Mesenchymal stem cell (in vitro differentiated cells and primary cell): ENCODE measurements at regions not wholly inside any gene's neighbourhood (a gene's known extent, or its start where the extent isn't known, plus 50 kb on each side); places are given as distances from the start of the nearest gene placed in this dataset.

Experiments
- DNase-seq: peaks from one replicate; pipeline ENCODE4 v3.0.0-alpha.2; 2013
- H2AFZ ChIP-seq: one replicate; pipeline ENCODE4 v1.6.1; 2013; ENCODE audit warnings: low read depth, mild to moderate bottlenecking, control low read depth, inconsistent platforms, low read length, moderate library complexity
- H2AK5ac ChIP-seq: 2 replicates; pipeline ENCODE4 v1.6.1; 2013; ENCODE audit warnings: low read length, moderate library complexity, mild to moderate bottlenecking, inconsistent platforms; ENCODE audit not compliant: severe bottlenecking
- H2BK120ac ChIP-seq: one replicate; pipeline ENCODE4 v1.6.1; 2013; ENCODE audit warnings: low read depth, mild to moderate bottlenecking, inconsistent platforms, low read length, moderate library complexity
- H2BK12ac ChIP-seq, 2 experiments: one replicate each; pipeline ENCODE4 v1.6.1; 2013; ENCODE audit warnings: inconsistent platforms in 2 of 2, low read length in 2 of 2, mild to moderate bottlenecking in 2 of 2, moderate library complexity in 2 of 2, control low read depth in 1 of 2
- H2BK15ac ChIP-seq: one replicate; pipeline ENCODE4 v1.6.1; 2013; ENCODE audit warnings: mild to moderate bottlenecking, low read depth, inconsistent platforms; ENCODE audit not compliant: poor library complexity, severe bottlenecking
- H2BK5ac ChIP-seq: 2 replicates; pipeline ENCODE4 v1.6.1; 2013; ENCODE audit warnings: low read depth, mild to moderate bottlenecking, low read length, control low read depth, inconsistent platforms; ENCODE audit not compliant: poor library complexity, severe bottlenecking
- H3K14ac ChIP-seq, 2 experiments: one replicate each; pipeline ENCODE4 v1.6.1; 2013; ENCODE audit warnings: inconsistent platforms in 2 of 2, low read length in 2 of 2, control low read depth in 1 of 2, mild to moderate bottlenecking in 1 of 2, moderate library complexity in 1 of 2
- H3K18ac ChIP-seq, 2 experiments: one replicate each; pipeline ENCODE4 v1.6.1; 2013; ENCODE audit warnings: inconsistent platforms in 2 of 2, low read length in 2 of 2, control low read depth in 1 of 2, low read depth in 1 of 2, mild to moderate bottlenecking in 1 of 2
- H3K23ac ChIP-seq, 2 experiments: one replicate each; pipeline ENCODE4 v1.6.1; 2013; ENCODE audit warnings: inconsistent platforms in 2 of 2, low read length in 2 of 2, mild to moderate bottlenecking in 2 of 2, moderate library complexity in 2 of 2, control low read depth in 1 of 2
- H3K27ac ChIP-seq: 2 replicates; pipeline ENCODE4 v1.5.1; 2013; ENCODE audit warnings: mild to moderate bottlenecking, moderate library complexity, low read length, control low read depth, inconsistent platforms; ENCODE audit not compliant: poor library complexity, severe bottlenecking
- H3K27me3 ChIP-seq, 2 experiments: 2 replicates each; pipeline versions ENCODE4 v1.6.1 to v1.7.0; 2013; ENCODE audit warnings: low read length in 2 of 2, mild to moderate bottlenecking in 2 of 2, moderate library complexity in 2 of 2, control low read depth in 1 of 2, inconsistent platforms in 1 of 2; ENCODE audit not compliant: control insufficient read depth in 1 of 2, insufficient read depth in 1 of 2
- H3K36me3 ChIP-seq, 2 experiments: 2 replicates each; pipeline versions ENCODE4 v1.6.1 to v1.7.0; 2013; ENCODE audit warnings: low read length in 2 of 2, control low read depth in 1 of 2, inconsistent platforms in 1 of 2, low read depth in 1 of 2, mild to moderate bottlenecking in 1 of 2; ENCODE audit not compliant: insufficient read depth in 2 of 2, control insufficient read depth in 1 of 2
- H3K4ac ChIP-seq, 2 experiments: one replicate each; pipeline ENCODE4 v1.6.1; 2013; ENCODE audit warnings: inconsistent platforms in 2 of 2, low read length in 2 of 2, mild to moderate bottlenecking in 2 of 2, moderate library complexity in 2 of 2, control low read depth in 1 of 2, low read depth in 1 of 2
- H3K4me1 ChIP-seq: 2 replicates; pipeline ENCODE4 v1.6.1; 2013; ENCODE audit warnings: low read depth, low read length, control low read depth; ENCODE audit not compliant: control insufficient read depth, insufficient read depth
- H3K4me2 ChIP-seq: 2 replicates; pipeline ENCODE4 v1.6.1; 2013; ENCODE audit warnings: low read length, mild to moderate bottlenecking, inconsistent platforms; ENCODE audit not compliant: poor library complexity, severe bottlenecking
- H3K4me3 ChIP-seq, 2 experiments: 2 replicates each; pipeline versions ENCODE4 v1.5.1 to v1.7.0; 2013; ENCODE audit warnings: low read length in 2 of 2, mild to moderate bottlenecking in 2 of 2, control low read depth in 1 of 2, low read depth in 1 of 2; ENCODE audit not compliant: insufficient read depth in 1 of 2
- H3K79me1 ChIP-seq: replicated peaks from 2 replicates; pipeline ENCODE4 v1.6.1; 2013; ENCODE audit warnings: mild to moderate bottlenecking, control low read depth, low read length, inconsistent platforms; ENCODE audit not compliant: poor library complexity, severe bottlenecking
- H3K9ac ChIP-seq: 2 replicates; pipeline ENCODE4 v1.7.0; 2013; ENCODE audit warnings: mild to moderate bottlenecking, low read length, moderate library complexity
- H3K9me3 ChIP-seq: 2 replicates; pipeline ENCODE4 v1.7.0; 2013; ENCODE audit warnings: mild to moderate bottlenecking, low read length; ENCODE audit not compliant: control insufficient read depth
- H4K8ac ChIP-seq: one replicate; pipeline ENCODE4 v1.6.1; 2013; ENCODE audit warnings: inconsistent platforms, mild to moderate bottlenecking, low read length, moderate library complexity
- H4K91ac ChIP-seq: one replicate; pipeline ENCODE4 v1.6.1; 2013; ENCODE audit warnings: mild to moderate bottlenecking, low read length, inconsistent platforms
- WGBS: methylation state at CpG from one replicate; pipeline ENCODE4 v1.1.7; 2013; ENCODE audit warnings: mixed read lengths; 5-methylcytosine and 5-hydroxymethylcytosine counted together

DNA sequence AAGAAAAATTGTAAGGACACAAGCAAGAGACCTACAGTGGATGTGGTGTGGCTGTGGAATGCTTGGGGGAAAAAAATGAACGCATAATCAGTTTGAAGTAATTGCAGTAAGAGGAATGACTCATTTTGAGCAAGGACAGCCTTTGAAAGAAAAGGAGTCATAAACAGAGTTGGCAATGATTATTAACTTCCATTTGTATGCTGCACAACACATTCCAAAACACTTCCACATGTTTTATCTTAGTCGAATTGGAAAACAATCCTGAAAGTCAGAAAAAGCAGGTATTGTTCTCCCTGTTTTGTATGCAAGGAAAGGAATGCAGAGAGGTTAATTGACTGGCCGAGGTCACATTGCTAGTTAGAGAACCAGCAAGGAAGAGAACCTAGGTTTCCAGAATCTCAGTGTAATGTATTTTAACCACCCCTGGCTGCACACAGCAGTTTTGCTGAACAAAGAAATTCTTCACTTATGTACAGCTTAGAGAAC is 630.0 kb upstream of the MIR17HG start:
- peak overlapping the region; percentile 68 for H3K27ac ChIP-seq
- 0% methylated on average over 3 of the region's 3 CpGs for WGBS
- H2BK120ac ChIP-seq, result no peak overlapping the region
- H3K79me1 ChIP-seq, result no peaks in the 10 kb centered on the region
- no peak overlapping the region for H3K9ac ChIP-seq
- no peaks in the 10 kb centered on the region for H3K36me3 ChIP-seq
- no peak overlapping the region for H2AK5ac ChIP-seq
- no peak overlapping the region for H3K23ac ChIP-seq
- no peak overlapping the region for H2BK12ac ChIP-seq
- no peak overlapping the region for H2BK5ac ChIP-seq
- no peaks in the 10 kb centered on the region for H3K4me1 ChIP-seq
- H2AFZ ChIP-seq, result no peak overlapping the region
- no peak overlapping the region for H3K14ac ChIP-seq
- peak; percentile 82 for DNase-seq
- no peak overlapping the region for H2BK15ac ChIP-seq
- H3K9me3 ChIP-seq, result no peaks in the 10 kb centered on the region
- no peak overlapping the region for H3K18ac ChIP-seq
- no peak overlapping the region for H3K4ac ChIP-seq
- H4K8ac ChIP-seq, result no peak overlapping the region
- H4K91ac ChIP-seq, result no peak overlapping the region
- H3K4me2 ChIP-seq, result peak overlapping the region; percentile 2
- no peaks in the 10 kb centered on the region for H3K27me3 ChIP-seq
- H3K4me3 ChIP-seq, result no peak overlapping the region

DNA sequence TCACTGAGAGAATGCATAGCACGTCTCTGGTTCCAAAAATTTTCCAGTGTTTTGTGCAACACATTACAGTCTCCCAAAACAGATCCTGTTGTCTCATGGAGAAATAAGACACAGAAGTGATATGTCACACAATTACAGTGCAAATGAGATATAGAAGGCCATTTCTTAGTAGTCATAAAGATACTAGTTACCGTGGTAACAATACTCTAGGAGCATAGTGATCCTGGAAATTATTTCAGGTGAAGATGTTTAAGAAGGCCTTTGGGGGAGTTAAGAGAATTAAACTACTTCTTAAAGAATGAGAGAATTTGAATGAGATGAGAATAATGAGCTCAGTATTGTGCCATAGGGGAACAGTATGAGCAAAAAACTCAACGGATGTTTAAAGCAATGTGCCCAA is 628.0 kb upstream of the MIR17HG start:
- H2BK15ac ChIP-seq, result no peak overlapping the region
- no peak overlapping the region for H2BK120ac ChIP-seq
- H2AK5ac ChIP-seq, result no peak overlapping the region
- H3K27me3 ChIP-seq, result no peaks in the 10 kb centered on the region
- WGBS, result 96% methylated on average over 2 of the region's 3 CpGs
- no peak overlapping the region for H3K4me2 ChIP-seq
- H3K4ac ChIP-seq, result no peak overlapping the region
- DNase-seq, result peak; percentile 26
- no peak overlapping the region for H3K9ac ChIP-seq
- no peak overlapping the region for H2BK5ac ChIP-seq
- H3K9me3 ChIP-seq, result no peaks in the 10 kb centered on the region
- no peaks in the 10 kb centered on the region for H3K79me1 ChIP-seq
- H3K23ac ChIP-seq, result no peak overlapping the region
- no peaks in the 10 kb centered on the region for H3K4me1 ChIP-seq
- H3K27ac ChIP-seq, result no peak overlapping the region
- no peak overlapping the region for H2BK12ac ChIP-seq
- H3K4me3 ChIP-seq, result no peak overlapping the region
- H4K8ac ChIP-seq, result no peak overlapping the region
- H3K36me3 ChIP-seq, result no peaks in the 10 kb centered on the region
- no peak overlapping the region for H3K18ac ChIP-seq
- no peak overlapping the region for H3K14ac ChIP-seq
- H4K91ac ChIP-seq, result no peak overlapping the region
- H2AFZ ChIP-seq, result no peak overlapping the region

DNA sequence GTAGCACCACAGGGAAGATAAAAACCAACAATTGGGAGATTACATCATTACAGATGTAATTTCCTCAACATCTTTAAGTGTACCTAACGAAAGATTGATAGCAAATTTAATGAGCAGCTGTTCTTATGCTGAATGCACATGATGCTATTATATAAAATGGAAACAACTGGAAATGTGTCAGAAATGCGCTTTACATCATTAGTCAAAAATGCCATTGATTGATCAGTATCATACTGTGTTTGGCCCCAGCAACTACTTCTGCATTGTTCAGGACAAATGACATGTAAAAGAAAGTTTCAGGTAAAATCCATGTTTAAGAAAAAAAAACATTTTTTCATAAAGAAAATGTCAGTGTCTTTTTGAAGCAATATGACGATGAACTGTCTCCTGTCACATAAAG is 625.5 kb upstream of the MIR17HG start:
- Histone ChIP-seq H4K91ac (no peak overlapping the region), H3K27me3 (no peaks in the 10 kb centered on the region), H3K18ac (no peak overlapping the region), H2BK12ac (no peak overlapping the region), H2AK5ac (no peak overlapping the region), H2BK15ac (no peak overlapping the region), H3K4me1 (no peaks in the 10 kb centered on the region), H3K14ac (no peak overlapping the region), H3K79me1 (no peaks in the 10 kb centered on the region), H3K23ac (no peak overlapping the region), H3K9me3 (no peaks in the 10 kb centered on the region), H3K27ac (no peak overlapping the region), H3K4me3 (no peak overlapping the region), H3K4me2 (no peak overlapping the region), H3K36me3 (no peaks in the 10 kb centered on the region), H3K9ac (no peak overlapping the region), H2AFZ (no peak overlapping the region), H3K4ac (no peak overlapping the region), H2BK5ac (no peak overlapping the region), H4K8ac (no peak overlapping the region), H2BK120ac (no peak overlapping the region)
- no CpG with 5 or more reads among the region's 3 CpGs for WGBS
- no peak for DNase-seq

DNA sequence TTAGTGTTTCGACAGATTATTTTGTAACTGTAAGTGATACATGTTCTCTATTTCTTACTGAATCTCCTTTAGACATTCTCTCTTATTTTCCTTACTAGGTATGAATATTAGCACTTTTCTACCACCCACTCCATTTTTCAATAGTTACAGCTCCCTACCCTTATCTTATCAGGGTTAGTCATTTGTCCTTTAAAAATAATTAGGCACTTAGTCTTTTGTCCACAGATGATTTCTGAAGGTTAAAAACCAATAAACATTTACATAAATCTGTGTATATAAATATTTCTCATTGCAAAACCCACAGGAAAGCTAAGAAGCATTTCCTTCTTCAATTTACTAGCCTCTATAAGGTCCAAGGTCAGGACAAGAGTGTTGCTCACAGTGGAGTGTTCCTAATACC is 624.1 kb upstream of the MIR17HG start:
- H4K8ac ChIP-seq, result no peak overlapping the region
- H3K18ac ChIP-seq, result no peak overlapping the region
- no peaks in the 10 kb centered on the region for H3K27me3 ChIP-seq
- no peak overlapping the region for H2AK5ac ChIP-seq
- no peak overlapping the region for H2BK5ac ChIP-seq
- H2BK12ac ChIP-seq, result no peak overlapping the region
- no peak overlapping the region for H3K27ac ChIP-seq
- H3K23ac ChIP-seq, result no peak overlapping the region
- no peak overlapping the region for H3K9ac ChIP-seq
- H2AFZ ChIP-seq, result no peak overlapping the region
- H3K14ac ChIP-seq, result no peak overlapping the region
- no peaks in the 10 kb centered on the region for H3K9me3 ChIP-seq
- no peaks in the 10 kb centered on the region for H3K79me1 ChIP-seq
- no peak overlapping the region for H3K4me3 ChIP-seq
- no peaks in the 10 kb centered on the region for H3K36me3 ChIP-seq
- no peaks in the 10 kb centered on the region for H3K4me1 ChIP-seq
- H2BK15ac ChIP-seq, result no peak overlapping the region
- no peak overlapping the region for H2BK120ac ChIP-seq
- no peak overlapping the region for H3K4ac ChIP-seq
- no CpG with 5 or more reads among the region's 1 CpG for WGBS
- H4K91ac ChIP-seq, result no peak overlapping the region
- DNase-seq, result peak; percentile 3
- no peak overlapping the region for H3K4me2 ChIP-seq
